Astrocyte (in vitro differentiated cells and primary cell): ENCODE measurements at regions not wholly inside any gene's neighbourhood (a gene's known extent, or its start where the extent isn't known, plus 50 kb on each side); places are given as distances from the start of the nearest gene placed in this dataset.
A peak's percentile ranks its signal among the peaks of the same experiment; 100 is the strongest.

Source experiments
- DNase-seq: peaks from one replicate; pipeline ENCODE4 v3.0.0-alpha.2; 2010; ENCODE audit warnings: low read depth
- FAIRE-seq: peaks from 2 replicates; lab custom pipeline; 2011; peaks lifted over from hg19 to GRCh38; lab: Jason Lieb, UNC
- H2AFZ ChIP-seq: 2 replicates; pipeline ENCODE4 v1.6.0; 2012; ENCODE audit warnings: low read depth, low read length, inconsistent platforms
- H3K27ac ChIP-seq: 2 replicates; pipeline ENCODE4 v1.5.1; 2011; ENCODE audit warnings: low read depth, low read length, inconsistent platforms
- H3K27me3 ChIP-seq: 2 replicates; pipeline ENCODE4 v1.6.0; 2011; ENCODE audit warnings: low read length, inconsistent platforms; ENCODE audit not compliant: insufficient read depth
- H3K36me3 ChIP-seq: 2 replicates; pipeline ENCODE4 v1.5.1; 2011; ENCODE audit warnings: low read length, inconsistent platforms; ENCODE audit not compliant: insufficient read depth
- H3K4me1 ChIP-seq: 2 replicates; pipeline ENCODE4 v1.5.1; 2011; ENCODE audit warnings: low read length, inconsistent platforms; ENCODE audit not compliant: insufficient read depth
- H3K4me2 ChIP-seq: 2 replicates; pipeline ENCODE4 v1.6.0; 2012; ENCODE audit warnings: low read length, inconsistent platforms
- H3K4me3 ChIP-seq: 2 replicates; pipeline ENCODE4 v1.5.1; 2011; ENCODE audit warnings: low read depth, mild to moderate bottlenecking, low read length, inconsistent platforms; ENCODE audit not compliant: insufficient read depth
- H3K79me2 ChIP-seq: 2 replicates; pipeline ENCODE4 v1.6.0; 2012; ENCODE audit warnings: mild to moderate bottlenecking, low read length, inconsistent platforms; ENCODE audit not compliant: insufficient read depth
- H3K9ac ChIP-seq: 2 replicates; pipeline ENCODE4 v1.6.0; 2012; ENCODE audit warnings: mild to moderate bottlenecking, low read length, inconsistent platforms
- H3K9me3 ChIP-seq: 2 replicates; pipeline ENCODE4 v1.5.1; 2012; ENCODE audit warnings: low read depth, mild to moderate bottlenecking, low read length, inconsistent platforms; ENCODE audit not compliant: insufficient read depth
- H4K20me1 ChIP-seq: 2 replicates; pipeline ENCODE4 v1.6.0; 2012; ENCODE audit warnings: low read length, inconsistent platforms; ENCODE audit not compliant: insufficient read depth
- H3K27ac Mint-ChIP-seq: one replicate; pipeline ENCODE4 v1.8.0; 2021; ENCODE audit warnings: mild to moderate bottlenecking, mixed read lengths; ENCODE audit not compliant: unreplicated experiment
- H3K27me3 Mint-ChIP-seq: one replicate; pipeline ENCODE4 v1.8.0; 2021; ENCODE audit warnings: low read depth, mixed read lengths; ENCODE audit not compliant: unreplicated experiment
- H3K36me3 Mint-ChIP-seq: one replicate; pipeline ENCODE4 v1.8.0; 2021; ENCODE audit warnings: low read depth, mixed read lengths; ENCODE audit not compliant: unreplicated experiment
- H3K4me1 Mint-ChIP-seq: one replicate; pipeline ENCODE4 v1.8.0; 2021; ENCODE audit warnings: low read depth, mixed read lengths; ENCODE audit not compliant: unreplicated experiment
- H3K4me3 Mint-ChIP-seq: one replicate; pipeline ENCODE4 v1.8.0; 2021; ENCODE audit warnings: mild to moderate bottlenecking, moderate library complexity, mixed read lengths; ENCODE audit not compliant: unreplicated experiment
- H3K9me3 Mint-ChIP-seq: one replicate; pipeline ENCODE4 v1.8.0; 2021; ENCODE audit warnings: mild to moderate bottlenecking, mixed read lengths; ENCODE audit not compliant: unreplicated experiment
- EZH2 ChIP-seq: IDR thresholded peaks from 2 replicates; pipeline ENCODE4 v1.6.1; 2012; ENCODE audit warnings: mild to moderate bottlenecking, low read length, inconsistent platforms; ENCODE audit not compliant: insufficient read depth
- TF ChIP-seq, protein P1 (sequence below): IDR thresholded peaks from 2 replicates; pipeline ENCODE4 v1.5.1; 2011; ENCODE audit warnings: low read depth, mild to moderate bottlenecking, inconsistent platforms, low read length, moderate library complexity; ENCODE audit not compliant: insufficient read depth

DNA sequence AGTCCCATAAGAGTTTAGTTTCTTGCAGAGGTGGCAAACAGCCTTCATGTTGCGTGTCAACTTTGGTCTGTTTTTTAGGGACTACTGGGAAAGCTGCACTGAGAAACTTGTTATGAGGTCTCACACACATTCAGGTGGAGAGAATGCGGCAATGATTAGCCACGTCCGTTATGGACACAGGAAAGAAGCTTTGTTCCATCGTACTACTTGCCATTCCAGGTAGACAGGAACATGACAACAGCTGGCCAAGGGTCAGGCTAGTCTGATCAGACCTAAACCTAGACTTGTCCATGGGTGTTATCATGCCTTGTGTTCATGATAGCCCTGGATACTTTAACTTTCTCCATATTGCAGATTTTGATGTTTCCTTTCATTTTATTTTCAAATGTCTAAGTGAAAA is 113.2 kb downstream of the ZNF608 start:
- no peak overlapping the region for H3K9ac ChIP-seq
- Mint-ChIP-seq H3K27ac (peak overlapping the region; percentile 41), H3K27me3 (no peaks in the 10 kb centered on the region), H3K36me3 (peaks cover 7% of the 10 kb centered on the region), H3K4me3 (no peak overlapping the region), H3K4me1 (peaks cover 54% of the 10 kb centered on the region), H3K9me3 (no peaks in the 10 kb centered on the region)
- DNase-seq (no peak), FAIRE-seq (no peak)
- H3K4me1 ChIP-seq = peaks cover 40% of the 10 kb centered on the region
- H3K27ac ChIP-seq = no peak overlapping the region
- no peak overlapping the region for H3K4me3 ChIP-seq
- H2AFZ ChIP-seq = no peak overlapping the region
- H3K27me3 ChIP-seq = no peaks in the 10 kb centered on the region
- no peak for TF ChIP-seq EZH2
- TF ChIP-seq, protein P1, sequence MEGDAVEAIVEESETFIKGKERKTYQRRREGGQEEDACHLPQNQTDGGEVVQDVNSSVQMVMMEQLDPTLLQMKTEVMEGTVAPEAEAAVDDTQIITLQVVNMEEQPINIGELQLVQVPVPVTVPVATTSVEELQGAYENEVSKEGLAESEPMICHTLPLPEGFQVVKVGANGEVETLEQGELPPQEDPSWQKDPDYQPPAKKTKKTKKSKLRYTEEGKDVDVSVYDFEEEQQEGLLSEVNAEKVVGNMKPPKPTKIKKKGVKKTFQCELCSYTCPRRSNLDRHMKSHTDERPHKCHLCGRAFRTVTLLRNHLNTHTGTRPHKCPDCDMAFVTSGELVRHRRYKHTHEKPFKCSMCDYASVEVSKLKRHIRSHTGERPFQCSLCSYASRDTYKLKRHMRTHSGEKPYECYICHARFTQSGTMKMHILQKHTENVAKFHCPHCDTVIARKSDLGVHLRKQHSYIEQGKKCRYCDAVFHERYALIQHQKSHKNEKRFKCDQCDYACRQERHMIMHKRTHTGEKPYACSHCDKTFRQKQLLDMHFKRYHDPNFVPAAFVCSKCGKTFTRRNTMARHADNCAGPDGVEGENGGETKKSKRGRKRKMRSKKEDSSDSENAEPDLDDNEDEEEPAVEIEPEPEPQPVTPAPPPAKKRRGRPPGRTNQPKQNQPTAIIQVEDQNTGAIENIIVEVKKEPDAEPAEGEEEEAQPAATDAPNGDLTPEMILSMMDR = no peak
- no peaks in the 10 kb centered on the region for H3K36me3 ChIP-seq
- no peak overlapping the region for H3K4me2 ChIP-seq
- H3K9me3 ChIP-seq = no peaks in the 10 kb centered on the region
- no peaks in the 10 kb centered on the region for H3K79me2 ChIP-seq
- no peaks in the 10 kb centered on the region for H4K20me1 ChIP-seq

DNA sequence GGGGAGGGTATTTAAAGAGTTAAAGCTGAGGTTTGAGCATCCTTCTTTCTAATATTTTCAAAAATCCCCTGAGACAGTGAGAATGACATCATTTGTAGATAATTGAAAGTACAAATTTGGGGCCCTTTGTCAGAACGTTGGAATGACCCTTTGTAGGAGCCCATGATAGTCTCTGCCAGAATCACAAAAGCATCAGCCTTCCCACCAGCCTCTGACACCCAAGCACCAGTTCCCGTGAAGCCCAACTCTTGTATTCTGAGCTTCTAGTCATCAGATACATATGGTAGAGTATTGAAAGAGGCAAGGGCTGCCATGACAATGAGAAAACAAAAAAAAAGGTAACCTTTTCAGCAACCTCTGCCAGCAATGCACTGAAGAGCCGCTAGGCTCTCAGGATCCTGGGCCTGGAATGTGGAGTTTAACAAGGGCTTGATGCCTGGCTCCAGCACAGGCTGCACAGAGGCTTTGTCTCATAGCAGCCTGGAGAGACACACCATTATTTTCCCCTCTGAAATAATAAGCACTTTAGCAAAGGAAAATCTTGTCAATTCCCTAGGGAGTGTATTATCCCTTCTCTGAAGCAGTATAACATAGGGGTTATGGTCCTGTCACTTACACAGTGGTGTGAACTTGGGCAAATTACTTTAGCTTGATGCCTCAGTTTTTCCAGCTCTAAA is 114.4 kb downstream of the ZNF608 start:
- no peaks in the 10 kb centered on the region for H3K27me3 Mint-ChIP-seq
- H3K4me1 Mint-ChIP-seq = peaks cover 55% of the 10 kb centered on the region
- Histone ChIP-seq H3K27ac (no peak overlapping the region), H3K4me1 (peaks cover 43% of the 10 kb centered on the region), H3K36me3 (no peaks in the 10 kb centered on the region), H3K9me3 (no peaks in the 10 kb centered on the region), H2AFZ (no peak overlapping the region), H3K4me3 (no peak overlapping the region), H3K4me2 (no peak overlapping the region), H3K27me3 (no peaks in the 10 kb centered on the region), H4K20me1 (no peaks in the 10 kb centered on the region), H3K9ac (no peak overlapping the region), H3K79me2 (no peaks in the 10 kb centered on the region)
- H3K36me3 Mint-ChIP-seq = peaks cover 7% of the 10 kb centered on the region
- DNase-seq = no peak
- H3K27ac Mint-ChIP-seq = peak overlapping the region; percentile 94
- TF ChIP-seq, protein P1 = no peak
- TF ChIP-seq EZH2 = no peak
- no peak for FAIRE-seq
- H3K4me3 Mint-ChIP-seq = peak overlapping the region; percentile 45
- no peaks in the 10 kb centered on the region for H3K9me3 Mint-ChIP-seq
